ENCODE measurements at regions not wholly inside any gene's neighbourhood (a gene's known extent, or its start where the extent isn't known, plus 50 kb on each side); places are given as distances from the start of the nearest gene placed in this dataset.

GRCh38 chr11:95502522-95502921, 271.5 kb upstream of the SESN3 start:
- H3K4me1 Mint-ChIP-seq = peaks cover 6% of the 10 kb centered on the region
- H3K36me3 Mint-ChIP-seq (ENCODE audit: low read depth) = no peaks in the 10 kb centered on the region
- H3K9me3 Mint-ChIP-seq = no peaks in the 10 kb centered on the region
- H3K27me3 Mint-ChIP-seq = peaks cover 16% of the 10 kb centered on the region
- no peak overlapping the region for H3K27ac Mint-ChIP-seq
- no peak overlapping the region for H3K4me3 Mint-ChIP-seq
- no peak for ATAC-seq (replicated peaks)

GRCh38 chr11:95501761-95502266, 270.8 kb upstream of the SESN3 start:
- Mint-ChIP-seq H3K9me3 (no peaks in the 10 kb centered on the region), H3K4me1 (peaks cover 3% of the 10 kb centered on the region), H3K36me3 (ENCODE audit: low read depth) (no peaks in the 10 kb centered on the region), H3K27ac (no peak overlapping the region), H3K27me3 (peaks cover 16% of the 10 kb centered on the region), H3K4me3 (no peak overlapping the region)
- no peak for ATAC-seq (replicated peaks)

- Mint-ChIP-seq H3K27ac (no peak overlapping the region), H3K4me1 (peaks cover 3% of the 10 kb centered on the region), H3K36me3 (ENCODE audit: low read depth) (no peaks in the 10 kb centered on the region), H3K27me3 (peaks cover 16% of the 10 kb centered on the region), H3K4me3 (no peak overlapping the region), H3K9me3 (no peaks in the 10 kb centered on the region)
- ATAC-seq (replicated peaks) = no peak
These were observed 269.5 kb upstream of the SESN3 start for GRCh38 chr11:95500466-95500865.

GRCh38 chr11:95499516-95500135, 268.6 kb upstream of the SESN3 start:
- Mint-ChIP-seq H3K4me3 (no peak overlapping the region), H3K36me3 (ENCODE audit: low read depth) (no peaks in the 10 kb centered on the region), H3K27me3 (peaks cover 16% of the 10 kb centered on the region), H3K9me3 (no peaks in the 10 kb centered on the region), H3K27ac (no peak overlapping the region), H3K4me1 (peaks cover 3% of the 10 kb centered on the region)
- ATAC-seq (replicated peaks) = no peak

- no peak overlapping the region for H3K4me3 Mint-ChIP-seq
- H3K27ac Mint-ChIP-seq = no peak overlapping the region
- peaks cover 3% of the 10 kb centered on the region for H3K4me1 Mint-ChIP-seq
- no peak for ATAC-seq (replicated peaks)
- no peaks in the 10 kb centered on the region for H3K9me3 Mint-ChIP-seq
- H3K27me3 Mint-ChIP-seq = peaks cover 9% of the 10 kb centered on the region
- H3K36me3 Mint-ChIP-seq (ENCODE audit: low read depth) = no peaks in the 10 kb centered on the region
These were observed 267.9 kb upstream of the SESN3 start for GRCh38 chr11:95498722-95499425.

GRCh38 chr11:95496901-95497300, 265.9 kb upstream of the SESN3 start:
- Mint-ChIP-seq H3K4me1 (peaks cover 3% of the 10 kb centered on the region), H3K9me3 (no peaks in the 10 kb centered on the region), H3K27me3 (no peaks in the 10 kb centered on the region), H3K36me3 (ENCODE audit: low read depth) (no peaks in the 10 kb centered on the region), H3K4me3 (no peak overlapping the region), H3K27ac (no peak overlapping the region)
- no peak for ATAC-seq (replicated peaks)

GRCh38 chr11:95495706-95496105, 264.7 kb upstream of the SESN3 start:
- no peaks in the 10 kb centered on the region for H3K36me3 Mint-ChIP-seq (ENCODE audit: low read depth)
- H3K4me3 Mint-ChIP-seq = no peak overlapping the region
- no peak overlapping the region for H3K27ac Mint-ChIP-seq
- H3K27me3 Mint-ChIP-seq = no peaks in the 10 kb centered on the region
- peaks cover 3% of the 10 kb centered on the region for H3K4me1 Mint-ChIP-seq
- no peak for ATAC-seq (replicated peaks)
- H3K9me3 Mint-ChIP-seq = no peaks in the 10 kb centered on the region

- Mint-ChIP-seq H3K9me3 (no peaks in the 10 kb centered on the region), H3K36me3 (ENCODE audit: low read depth) (no peaks in the 10 kb centered on the region), H3K4me3 (no peak overlapping the region), H3K27me3 (no peaks in the 10 kb centered on the region), H3K27ac (no peak overlapping the region), H3K4me1 (peaks cover 3% of the 10 kb centered on the region)
- no peak for ATAC-seq (replicated peaks)
These were observed 263.9 kb upstream of the SESN3 start for GRCh38 chr11:95494856-95495255.

- no peaks in the 10 kb centered on the region for H3K9me3 Mint-ChIP-seq
- H3K27ac Mint-ChIP-seq = no peak overlapping the region
- no peak overlapping the region for H3K4me3 Mint-ChIP-seq
These were observed 263.2 kb upstream of the SESN3 start for GRCh38 chr11:95494167-95494566.

GRCh38 chr11:95490625-95491024, 259.6 kb upstream of the SESN3 start:
- no peaks in the 10 kb centered on the region for H3K9me3 Mint-ChIP-seq
- ATAC-seq (replicated peaks) = no peak
- H3K4me1 Mint-ChIP-seq = peaks cover 4% of the 10 kb centered on the region
- no peaks in the 10 kb centered on the region for H3K36me3 Mint-ChIP-seq (ENCODE audit: low read depth)
- H3K27me3 Mint-ChIP-seq = no peaks in the 10 kb centered on the region
- H3K4me3 Mint-ChIP-seq = no peak overlapping the region
- H3K27ac Mint-ChIP-seq = no peak overlapping the region

More at GRCh38 chr11:95494167-95494566, 263.2 kb upstream of the SESN3 start:
- Mint-ChIP-seq H3K27me3 (no peaks in the 10 kb centered on the region), H3K36me3 (ENCODE audit: low read depth) (no peaks in the 10 kb centered on the region), H3K4me1 (peaks cover 3% of the 10 kb centered on the region)
- no peak for ATAC-seq (replicated peaks)

- Mint-ChIP-seq H3K9me3 (no peaks in the 10 kb centered on the region), H3K4me3 (no peak overlapping the region), H3K36me3 (ENCODE audit: low read depth) (no peaks in the 10 kb centered on the region), H3K27me3 (no peaks in the 10 kb centered on the region), H3K27ac (no peak overlapping the region), H3K4me1 (peaks cover 4% of the 10 kb centered on the region)
- ATAC-seq (replicated peaks) = no peak
These were observed 256.9 kb upstream of the SESN3 start for GRCh38 chr11:95487938-95488337.

GRCh38 chr11:95487391-95487790, 256.4 kb upstream of the SESN3 start:
- Mint-ChIP-seq H3K27ac (no peak overlapping the region), H3K4me1 (peaks cover 4% of the 10 kb centered on the region), H3K27me3 (no peaks in the 10 kb centered on the region), H3K4me3 (no peak overlapping the region), H3K36me3 (ENCODE audit: low read depth) (no peaks in the 10 kb centered on the region), H3K9me3 (no peaks in the 10 kb centered on the region)
- peak; percentile 97 for ATAC-seq (replicated peaks)

GRCh38 chr11:95486979-95487378, 256.0 kb upstream of the SESN3 start:
- H3K4me3 Mint-ChIP-seq = no peak overlapping the region

GRCh38 chr11:95486466-95486865, 255.5 kb upstream of the SESN3 start:
- H3K9me3 Mint-ChIP-seq = no peaks in the 10 kb centered on the region
- H3K27ac Mint-ChIP-seq = no peak overlapping the region
- no peak for ATAC-seq (replicated peaks)
- H3K4me3 Mint-ChIP-seq = no peak overlapping the region
- no peaks in the 10 kb centered on the region for H3K36me3 Mint-ChIP-seq (ENCODE audit: low read depth)
- peaks cover 4% of the 10 kb centered on the region for H3K4me1 Mint-ChIP-seq
- no peaks in the 10 kb centered on the region for H3K27me3 Mint-ChIP-seq

More at GRCh38 chr11:95486979-95487378, 256.0 kb upstream of the SESN3 start:
- H3K27ac Mint-ChIP-seq = no peak overlapping the region
- no peaks in the 10 kb centered on the region for H3K36me3 Mint-ChIP-seq (ENCODE audit: low read depth)
- ATAC-seq (replicated peaks) = no peak
- no peaks in the 10 kb centered on the region for H3K27me3 Mint-ChIP-seq
- no peaks in the 10 kb centered on the region for H3K9me3 Mint-ChIP-seq
- peaks cover 4% of the 10 kb centered on the region for H3K4me1 Mint-ChIP-seq
